ENCODE measurements at regions not wholly inside any gene's neighbourhood (a gene's known extent, or its start where the extent isn't known, plus 50 kb on each side); places are given as distances from the start of the nearest gene placed in this dataset.
"Not testable (repeated sequence)": the region's sequence is repeated elsewhere in the genome, so short reads cannot be mapped to it uniquely, and the experiment has no call there.

DNA sequence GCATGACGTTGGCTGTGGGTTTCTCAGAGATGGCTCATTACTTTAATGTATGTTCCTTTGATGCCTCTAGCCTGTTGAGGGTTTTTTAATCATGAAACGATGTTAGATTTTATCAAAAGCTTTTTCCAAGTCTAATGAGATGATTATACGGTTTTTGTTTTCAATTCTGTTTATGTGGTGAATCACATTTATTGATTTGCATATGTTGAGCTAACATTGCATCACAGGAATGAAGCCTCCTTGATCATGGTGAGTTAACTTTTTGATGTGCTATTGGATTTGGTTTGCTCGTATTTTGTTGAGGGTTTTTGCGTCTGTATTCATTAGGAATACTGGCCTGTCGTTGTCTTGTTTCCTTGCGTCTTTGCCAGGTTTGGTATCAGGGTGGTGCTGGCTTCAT is 52.3 kb upstream of the PTPN12 start:
- 82 to 83% methylated on average over 7 of the region's 7 CpGs for WGBS, 2 donors
- Histone ChIP-seq H3K4me1 (ENCODE audit: control insufficient read depth in 1 of 2, insufficient read depth in 2 of 2, low read length in 2 of 2) (no peaks in the 10 kb centered on the region), H3K27ac (ENCODE audit: low read depth in 1 of 2, low read length in 2 of 2) (no peak overlapping the region), H3K9me3 (ENCODE audit: control insufficient read depth, low read length) (no peaks in the 10 kb centered on the region), H3K4me3 (ENCODE audit: low read length in 2 of 2) (no peak overlapping the region), H3K27me3 (ENCODE audit: control insufficient read depth in 1 of 2, insufficient read depth in 2 of 2, low read length in 1 of 2) (no peaks in the 10 kb centered on the region), H3K36me3 (ENCODE audit: control insufficient read depth in 1 of 2, insufficient read depth in 2 of 2, low read length in 1 of 2) (no peaks in the 10 kb centered on the region)
- DNase-seq (no peak), ATAC-seq (ENCODE audit: low FRiP score) (no peak)
- intact Hi-C loops (cut with DNase I): no loop called here

DNA sequence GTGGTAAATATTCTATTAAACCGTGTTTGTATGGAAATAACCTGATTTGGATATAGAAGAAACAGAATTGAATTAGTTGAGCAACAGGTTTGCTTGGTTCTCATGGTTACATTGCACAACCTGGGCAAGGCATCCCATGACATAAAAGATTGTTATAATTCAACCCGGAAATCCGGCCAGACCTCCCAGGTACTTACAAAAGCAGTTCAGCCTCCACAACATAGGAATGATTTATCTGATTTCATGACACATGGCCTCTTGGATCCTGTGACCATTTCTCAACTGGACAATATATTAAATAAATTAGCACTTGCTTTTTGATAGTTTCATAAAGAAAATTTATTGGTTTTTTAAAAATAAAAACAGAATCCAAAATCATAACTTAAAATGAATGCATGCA is 55.1 kb upstream of the PTPN12 start:
- Histone ChIP-seq H3K27ac (ENCODE audit: low read depth in 1 of 2, low read length in 2 of 2) (no peak overlapping the region), H3K9me3 (ENCODE audit: control insufficient read depth, low read length) (no peaks in the 10 kb centered on the region), H3K4me1 (ENCODE audit: control insufficient read depth in 1 of 2, insufficient read depth in 2 of 2, low read length in 2 of 2) (no peaks in the 10 kb centered on the region), H3K36me3 (ENCODE audit: control insufficient read depth in 1 of 2, insufficient read depth in 2 of 2, low read length in 1 of 2) (no peaks in the 10 kb centered on the region), H3K4me3 (ENCODE audit: low read length in 2 of 2) (no peak overlapping the region), H3K27me3 (ENCODE audit: control insufficient read depth in 1 of 2, insufficient read depth in 2 of 2, low read length in 1 of 2) (no peaks in the 10 kb centered on the region)
- WGBS, 2 donors: 62 to 65% methylated on average over 3 of the region's 3 CpGs
- no peak for ATAC-seq (ENCODE audit: low FRiP score)
- intact Hi-C loops (cut with DNase I): no loop called here
- DNase-seq: no peak

DNA sequence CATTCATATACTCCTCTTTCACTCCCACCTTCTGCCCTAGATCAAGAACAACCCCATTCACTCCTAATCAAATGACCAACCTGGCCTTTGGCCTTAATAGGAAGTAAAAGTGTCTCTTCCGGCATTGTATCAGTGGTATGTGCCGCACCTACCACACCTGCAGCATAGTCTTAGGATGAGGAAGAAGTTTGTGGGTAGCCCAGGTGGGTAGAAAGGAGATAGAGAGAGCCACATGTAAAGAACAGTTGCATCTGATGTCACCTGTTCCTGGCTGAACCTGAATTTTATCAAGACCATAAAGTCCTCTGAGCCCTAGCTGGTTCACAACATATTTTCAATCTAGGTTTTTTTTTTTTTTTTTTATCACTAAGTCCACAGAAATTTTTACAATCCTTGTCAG is 55.5 kb upstream of the PTPN12 start:
- H3K9me3 ChIP-seq (ENCODE audit: control insufficient read depth, low read length): no peaks in the 10 kb centered on the region
- intact Hi-C loops (cut with DNase I): no loop called here
- H3K4me1 ChIP-seq (ENCODE audit: control insufficient read depth in 1 of 2, insufficient read depth in 2 of 2, low read length in 2 of 2): no peaks in the 10 kb centered on the region
- no peak overlapping the region for H3K27ac ChIP-seq (ENCODE audit: low read depth in 1 of 2, low read length in 2 of 2)
- no peaks in the 10 kb centered on the region for H3K27me3 ChIP-seq (ENCODE audit: control insufficient read depth in 1 of 2, insufficient read depth in 2 of 2, low read length in 1 of 2)
- DNase-seq (no peak), ATAC-seq (ENCODE audit: low FRiP score) (no peak)
- no peak overlapping the region for H3K4me3 ChIP-seq (ENCODE audit: low read length in 2 of 2)
- no peaks in the 10 kb centered on the region for H3K36me3 ChIP-seq (ENCODE audit: control insufficient read depth in 1 of 2, insufficient read depth in 2 of 2, low read length in 1 of 2)
- 92 to 95% methylated on average over 2 of the region's 2 CpGs for WGBS, 2 donors

DNA sequence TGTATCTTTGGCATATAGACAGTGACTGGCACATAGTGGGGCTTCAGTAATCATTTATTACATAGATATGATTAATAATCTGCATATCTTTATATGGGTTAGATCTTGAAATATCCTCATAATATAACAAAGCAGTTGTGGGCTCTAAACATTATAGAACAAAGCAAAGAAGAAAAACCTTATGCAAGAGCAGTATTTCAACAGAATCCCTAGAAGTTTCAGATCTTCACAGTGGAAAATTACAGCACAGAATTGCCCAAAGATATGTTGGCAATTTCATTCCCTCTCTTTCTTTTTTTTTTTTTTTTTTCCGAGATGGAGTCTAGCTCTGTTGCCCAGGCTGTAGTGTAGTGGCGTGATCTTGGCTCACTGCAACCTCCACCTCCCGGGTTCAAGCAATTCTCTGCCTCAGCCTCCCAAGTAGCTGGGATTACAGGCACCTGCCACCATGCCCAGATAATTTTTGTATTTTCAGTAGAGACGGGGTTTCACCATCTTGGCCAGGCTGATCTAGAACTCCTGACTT is 56.9 kb upstream of the PTPN12 start:
- WGBS, 2 donors: 78 to 85% methylated on average over 4 of the region's 4 CpGs
- intact Hi-C loops (cut with DNase I): not testable (repeated sequence)

DNA sequence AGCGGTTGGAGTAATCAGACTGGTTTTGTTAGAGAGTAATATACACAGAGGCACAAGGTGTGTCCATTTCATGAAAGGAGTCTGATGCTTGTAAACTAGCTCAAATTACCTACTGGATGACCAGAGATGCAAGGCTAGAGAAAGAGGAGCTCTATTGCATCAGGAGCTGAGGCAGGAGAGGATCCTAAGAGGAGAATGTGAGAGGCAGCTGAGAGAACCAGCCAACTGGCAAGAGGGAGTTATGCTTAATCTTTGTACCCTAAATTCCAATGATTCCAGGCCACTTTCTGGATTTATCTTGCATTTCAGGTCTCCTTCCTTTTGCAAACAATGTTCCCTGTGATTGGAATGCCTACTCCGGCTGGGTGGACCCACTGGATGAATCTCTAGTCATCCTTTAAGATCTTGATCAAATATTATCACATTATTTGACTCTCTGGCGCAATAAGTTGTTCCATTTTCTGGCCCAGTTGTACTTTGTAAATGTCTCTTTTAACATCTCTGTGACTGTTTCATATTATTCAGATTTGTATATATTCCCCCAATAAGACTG is 57.5 kb upstream of the PTPN12 start:
- no peaks in the 10 kb centered on the region for H3K9me3 ChIP-seq (ENCODE audit: control insufficient read depth, low read length)
- no peak overlapping the region for H3K27ac ChIP-seq (ENCODE audit: low read depth in 1 of 2, low read length in 2 of 2)
- ATAC-seq (ENCODE audit: low FRiP score): no peak
- no peaks in the 10 kb centered on the region for H3K4me1 ChIP-seq (ENCODE audit: control insufficient read depth in 1 of 2, insufficient read depth in 2 of 2, low read length in 2 of 2)
- intact Hi-C loops (cut with DNase I): no loop called here
- no peaks in the 10 kb centered on the region for H3K27me3 ChIP-seq (ENCODE audit: control insufficient read depth in 1 of 2, insufficient read depth in 2 of 2, low read length in 1 of 2)
- DNase-seq: no peak
- no peak overlapping the region for H3K4me3 ChIP-seq (ENCODE audit: low read length in 2 of 2)
- WGBS, 2 donors: 63 to 67% methylated on average over 3 of the region's 3 CpGs
- H3K36me3 ChIP-seq (ENCODE audit: control insufficient read depth in 1 of 2, insufficient read depth in 2 of 2, low read length in 1 of 2): no peaks in the 10 kb centered on the region

More for the DNA sequence above, 56.9 kb upstream of the PTPN12 start:
- H3K36me3 ChIP-seq (ENCODE audit: control insufficient read depth in 1 of 2, insufficient read depth in 2 of 2, low read length in 1 of 2); H3K4me3 ChIP-seq (ENCODE audit: low read length in 2 of 2); DNase-seq; H3K4me1 ChIP-seq (ENCODE audit: control insufficient read depth in 1 of 2, insufficient read depth in 2 of 2, low read length in 2 of 2); H3K27me3 ChIP-seq (ENCODE audit: control insufficient read depth in 1 of 2, insufficient read depth in 2 of 2, low read length in 1 of 2); H3K9me3 ChIP-seq (ENCODE audit: control insufficient read depth, low read length); H3K27ac ChIP-seq (ENCODE audit: low read depth in 1 of 2, low read length in 2 of 2); ATAC-seq (ENCODE audit: low FRiP score): not testable (repeated sequence)

DNA sequence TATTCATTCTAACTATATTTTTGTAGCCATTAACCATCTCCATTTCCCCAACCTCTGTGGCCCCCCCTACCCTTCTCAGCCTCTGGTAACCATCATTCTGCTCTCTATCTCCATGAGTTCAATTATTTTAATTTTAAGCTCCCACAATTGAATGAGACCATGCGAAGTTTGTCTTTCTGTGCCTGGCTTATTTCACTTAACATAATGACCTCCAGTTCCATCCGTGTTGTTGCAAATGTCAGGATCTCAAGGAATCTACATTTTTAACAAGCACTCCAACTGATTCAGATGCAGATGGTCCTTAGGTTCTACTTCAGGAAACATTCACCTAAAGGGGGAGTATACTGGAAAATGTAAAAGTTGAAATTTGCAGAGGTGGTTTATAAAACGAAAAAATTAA is 60.2 kb upstream of the PTPN12 start:
- Histone ChIP-seq H3K27me3 (ENCODE audit: control insufficient read depth in 1 of 2, insufficient read depth in 2 of 2, low read length in 1 of 2) (no peaks in the 10 kb centered on the region), H3K36me3 (ENCODE audit: control insufficient read depth in 1 of 2, insufficient read depth in 2 of 2, low read length in 1 of 2) (no peaks in the 10 kb centered on the region), H3K4me1 (ENCODE audit: control insufficient read depth in 1 of 2, insufficient read depth in 2 of 2, low read length in 2 of 2) (no peaks in the 10 kb centered on the region), H3K4me3 (ENCODE audit: low read length in 2 of 2) (no peak overlapping the region), H3K27ac (ENCODE audit: low read depth in 1 of 2, low read length in 2 of 2) (no peak overlapping the region), H3K9me3 (ENCODE audit: control insufficient read depth, low read length) (no peaks in the 10 kb centered on the region)
- WGBS, 2 donors: 55 to 56% methylated on average over 3 of the region's 3 CpGs
- ATAC-seq (ENCODE audit: low FRiP score) (no peak), DNase-seq (no peak)
- intact Hi-C loops (cut with DNase I): no loop called here

DNA sequence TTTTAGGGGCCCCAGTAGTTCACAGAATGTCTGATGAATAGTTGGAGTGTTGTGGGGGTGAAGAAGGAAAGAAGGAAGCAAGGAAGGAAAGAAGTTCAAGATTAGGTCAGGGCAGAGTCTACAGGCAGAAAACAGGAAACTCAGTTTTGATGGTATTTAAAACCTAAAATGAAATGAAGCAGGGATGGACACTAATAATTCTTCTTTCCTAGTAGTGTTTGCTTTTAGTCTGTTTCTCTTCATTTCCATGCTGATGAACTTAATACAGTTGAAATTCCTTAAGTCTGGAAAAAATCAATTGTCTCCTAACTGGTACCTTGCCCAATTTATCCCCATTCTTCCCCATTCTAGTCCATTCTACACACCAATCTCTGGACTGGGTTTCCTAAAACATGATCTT is 59.0 kb upstream of the GSAP start:
- Histone ChIP-seq H3K27ac (ENCODE audit: low read depth in 1 of 2, low read length in 2 of 2) (no peak overlapping the region), H3K36me3 (ENCODE audit: control insufficient read depth in 1 of 2, insufficient read depth in 2 of 2, low read length in 1 of 2) (no peaks in the 10 kb centered on the region), H3K27me3 (ENCODE audit: control insufficient read depth in 1 of 2, insufficient read depth in 2 of 2, low read length in 1 of 2) (no peaks in the 10 kb centered on the region), H3K4me1 (ENCODE audit: control insufficient read depth in 1 of 2, insufficient read depth in 2 of 2, low read length in 2 of 2) (no peaks in the 10 kb centered on the region), H3K9me3 (ENCODE audit: control insufficient read depth, low read length) (no peaks in the 10 kb centered on the region), H3K4me3 (ENCODE audit: low read length in 2 of 2) (no peak overlapping the region)
- ATAC-seq (ENCODE audit: low FRiP score) (no peak), DNase-seq (no peak)
- intact Hi-C loops (cut with DNase I): no loop called here

DNA sequence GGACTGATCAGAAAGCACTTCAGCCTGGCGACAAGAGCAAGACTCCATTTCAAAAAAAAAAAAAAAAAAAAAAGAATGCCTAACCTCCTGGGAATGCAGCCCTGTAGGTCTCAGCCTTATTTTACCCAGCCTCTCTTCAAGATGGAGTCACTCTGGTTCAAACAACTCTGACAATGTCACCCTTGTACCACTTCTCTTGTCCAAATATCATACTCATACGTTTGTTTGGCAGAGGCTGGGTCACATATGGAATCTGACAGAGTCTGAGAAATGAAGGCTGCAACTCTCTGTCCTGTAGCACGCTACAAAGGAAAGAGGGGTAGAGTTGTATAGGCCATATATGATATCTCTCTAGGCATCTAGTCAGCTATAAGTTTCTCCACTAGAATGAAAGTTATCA is 58.6 kb upstream of the GSAP start:
- DNase-seq (no peak), ATAC-seq (ENCODE audit: low FRiP score) (no peak)
- no peaks in the 10 kb centered on the region for H3K27me3 ChIP-seq (ENCODE audit: control insufficient read depth in 1 of 2, insufficient read depth in 2 of 2, low read length in 1 of 2)
- no peaks in the 10 kb centered on the region for H3K36me3 ChIP-seq (ENCODE audit: control insufficient read depth in 1 of 2, insufficient read depth in 2 of 2, low read length in 1 of 2)
- H3K27ac ChIP-seq (ENCODE audit: low read depth in 1 of 2, low read length in 2 of 2): no peak overlapping the region
- intact Hi-C loops (cut with DNase I): no loop called here
- no peaks in the 10 kb centered on the region for H3K4me1 ChIP-seq (ENCODE audit: control insufficient read depth in 1 of 2, insufficient read depth in 2 of 2, low read length in 2 of 2)
- 75 to 77% methylated on average over 3 of the region's 3 CpGs for WGBS, 2 donors
- no peak overlapping the region for H3K4me3 ChIP-seq (ENCODE audit: low read length in 2 of 2)
- no peaks in the 10 kb centered on the region for H3K9me3 ChIP-seq (ENCODE audit: control insufficient read depth, low read length)

DNA sequence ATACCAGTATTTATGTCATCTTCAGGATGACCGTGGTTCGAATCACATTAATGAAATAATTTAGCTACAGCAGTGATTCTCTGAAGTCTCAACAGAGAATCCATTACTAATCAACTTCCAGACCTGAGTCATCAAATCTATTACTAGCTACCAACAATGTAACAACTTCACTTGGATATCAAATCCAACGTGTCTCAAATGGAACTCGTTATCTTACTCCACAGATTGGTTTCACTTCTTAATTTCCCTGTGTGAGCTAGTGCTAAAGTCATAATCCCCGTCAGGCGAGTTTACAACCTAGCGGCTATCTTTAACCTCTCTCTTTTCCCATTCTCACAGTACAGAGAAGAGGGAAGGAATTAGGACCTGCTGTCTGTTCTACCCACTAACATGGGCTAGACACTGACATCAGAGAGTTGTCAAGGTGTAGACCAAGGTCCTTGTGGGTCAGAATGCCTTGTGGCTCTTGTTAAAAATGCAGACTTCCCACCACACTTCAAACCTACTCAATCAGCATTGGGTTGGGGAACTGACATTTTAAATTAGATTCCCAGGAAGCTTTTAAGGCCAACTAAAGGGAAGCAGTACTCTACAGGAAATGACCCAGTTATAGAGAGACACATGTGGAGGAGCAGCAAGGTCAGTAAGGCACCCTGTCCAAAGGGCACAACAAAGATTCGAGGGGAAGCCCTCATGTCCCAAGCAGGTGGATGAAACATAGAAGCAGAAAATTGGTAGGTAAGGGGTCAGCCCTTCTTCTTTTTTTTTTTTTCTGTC is 57.3 kb upstream of the GSAP start:
- ATAC-seq (ENCODE audit: low FRiP score) (no peak), DNase-seq (no peak)
- intact Hi-C loops (cut with DNase I): no loop called here
- Histone ChIP-seq H3K4me3 (ENCODE audit: low read length in 2 of 2) (no peak overlapping the region), H3K27ac (ENCODE audit: low read depth in 1 of 2, low read length in 2 of 2) (no peak overlapping the region), H3K27me3 (ENCODE audit: control insufficient read depth in 1 of 2, insufficient read depth in 2 of 2, low read length in 1 of 2) (no peaks in the 10 kb centered on the region), H3K9me3 (ENCODE audit: control insufficient read depth, low read length) (no peaks in the 10 kb centered on the region), H3K36me3 (ENCODE audit: control insufficient read depth in 1 of 2, insufficient read depth in 2 of 2, low read length in 1 of 2) (no peaks in the 10 kb centered on the region), H3K4me1 (ENCODE audit: control insufficient read depth in 1 of 2, insufficient read depth in 2 of 2, low read length in 2 of 2) (no peaks in the 10 kb centered on the region)
- 89 to 90% methylated on average over 8 of the region's 8 CpGs for WGBS, 2 donors

Measured in aorta (tissue), 5 donors.